GM18505 (cell line): ENCODE measurements at regions not wholly inside any gene's neighbourhood (a gene's known extent, or its start where the extent isn't known, plus 50 kb on each side); places are given as distances from the start of the nearest gene placed in this dataset.
"Not testable (repeated sequence)": the region's sequence is repeated elsewhere in the genome, so short reads cannot be mapped to it uniquely, and the experiment has no call there.

Source experiments
- ATAC-seq: cut with Tn5 transposase; IDR thresholded peaks from one replicate; pipeline ENCODE4 v1.9.1; 2021; ENCODE audit not compliant: unreplicated experiment
- POLR2A ChIP-seq: IDR thresholded peaks from 4 replicates; pipeline ENCODE4 v1.6.1; 2011; ENCODE audit warnings: borderline replicate concordance; ENCODE audit not compliant: insufficient read depth, insufficient read length; ENCODE audit errors: extremely low read depth

- TF ChIP-seq POLR2A = no peak
- no peak for ATAC-seq
Observed at GRCh38 chr5:100683881-100684280, 148.7 kb downstream of the FAM174A start.

GRCh38 chr5:100685122-100685521 lies 149.9 kb downstream of the FAM174A start:
- not testable (repeated sequence) for ATAC-seq

- not testable (repeated sequence) for ATAC-seq
Observed at GRCh38 chr5:100688834-100689233, 153.7 kb downstream of the FAM174A start.

GRCh38 chr5:100690036-100690560 lies 154.9 kb downstream of the FAM174A start:
- no peak for TF ChIP-seq POLR2A
- no peak for ATAC-seq

- no peak for TF ChIP-seq POLR2A
- ATAC-seq = no peak
Observed at GRCh38 chr5:100691085-100691484, 155.9 kb downstream of the FAM174A start.

- ATAC-seq = no peak
- TF ChIP-seq POLR2A = no peak
Observed at GRCh38 chr5:100691548-100691947, 156.4 kb downstream of the FAM174A start.

GRCh38 chr5:100693481-100693880 lies 158.3 kb downstream of the FAM174A start:
- no peak for TF ChIP-seq POLR2A
- ATAC-seq = no peak

GRCh38 chr5:100694100-100694499 lies 158.9 kb downstream of the FAM174A start:
- no peak for ATAC-seq
- no peak for TF ChIP-seq POLR2A

- no peak for ATAC-seq
Observed at GRCh38 chr5:100697970-100698369, 162.8 kb downstream of the FAM174A start.

GRCh38 chr5:100706776-100707175 lies 171.6 kb downstream of the FAM174A start:
- no peak for TF ChIP-seq POLR2A
- ATAC-seq = peak; percentile 65

More at GRCh38 chr5:100697970-100698369, 162.8 kb downstream of the FAM174A start:
- TF ChIP-seq POLR2A = no peak

- no peak for ATAC-seq
- no peak for TF ChIP-seq POLR2A
Observed at GRCh38 chr5:100708645-100709171, 173.5 kb downstream of the FAM174A start.

GRCh38 chr5:100709771-100710170 lies 174.6 kb downstream of the FAM174A start:
- no peak for ATAC-seq
- TF ChIP-seq POLR2A = no peak

GRCh38 chr5:100714780-100715179 lies 179.6 kb downstream of the FAM174A start:
- ATAC-seq = not testable (repeated sequence)

- no peak for ATAC-seq
- no peak for TF ChIP-seq POLR2A
Observed at GRCh38 chr5:100722657-100723056, 180.4 kb downstream of the ST8SIA4 start.

GRCh38 chr5:100723229-100723628 lies 179.9 kb downstream of the ST8SIA4 start:
- TF ChIP-seq POLR2A = no peak
- ATAC-seq = no peak
